H1 (cell line): ENCODE measurements at regions not wholly inside any gene's neighbourhood (a gene's known extent, or its start where the extent isn't known, plus 50 kb on each side); places are given as distances from the start of the nearest gene placed in this dataset.

Experiments used
- CTCF ChIA-PET: fragments of 300-600 bp; sonication (Branson Sonifier 250); formaldehyde crosslinking; loops from one replicate; lab custom pipeline; 2021; ENCODE audit not compliant: partially characterized antibody; lab: Charles Lee
- POLR2A ChIA-PET: fragments of 300-600 bp; sonication (Branson Sonifier 250); formaldehyde crosslinking; loops from one replicate; lab custom pipeline; 2021; ENCODE audit warnings: inconsistent platforms; ENCODE audit not compliant: partially characterized antibody; lab: Charles Lee
- DNase-seq, 2 experiments: peaks; one replicate each; pipeline versions ENCODE4 v3.0.0 to v3.0.0-alpha.2; 2010 to 2022; ENCODE audit warnings: low spot score in 2 of 2, low read depth in 1 of 2, mixed read lengths in 1 of 2
- FAIRE-seq: peaks from 2 replicates; lab custom pipeline; 2011; peaks lifted over from hg19 to GRCh38; lab: Jason Lieb, UNC
- H2AFZ ChIP-seq: 2 replicates; pipeline ENCODE4 v1.8.1; 2012; ENCODE audit warnings: low read length, inconsistent platforms
- H2AK5ac ChIP-seq: 2 replicates; pipeline ENCODE4 v1.6.1; 2013; ENCODE audit warnings: low read depth, low read length
- H2BK120ac ChIP-seq: replicated peaks from 2 replicates; pipeline ENCODE3; 2013; ENCODE audit warnings: low read depth, low read length, inconsistent platforms
- H2BK12ac ChIP-seq: 2 replicates; pipeline ENCODE4 v1.6.1; 2013; ENCODE audit warnings: low read depth, low read length
- H2BK15ac ChIP-seq: 2 replicates; pipeline ENCODE4 v1.6.1; 2013; ENCODE audit warnings: low read length
- H2BK20ac ChIP-seq: 2 replicates; pipeline ENCODE4 v1.6.1; 2013; ENCODE audit warnings: low read length
- H2BK5ac ChIP-seq: 2 replicates; pipeline ENCODE4 v1.6.1; 2013; ENCODE audit warnings: low read depth, low read length
- H3K14ac ChIP-seq: 2 replicates; pipeline ENCODE4 v1.6.1; 2013; ENCODE audit warnings: inconsistent platforms; ENCODE audit not compliant: insufficient read length
- H3K18ac ChIP-seq: 2 replicates; pipeline ENCODE4 v1.6.1; 2013; ENCODE audit warnings: low read length; ENCODE audit errors: extremely low read depth
- H3K23ac ChIP-seq: 2 replicates; pipeline ENCODE4 v1.6.1; 2013; ENCODE audit warnings: inconsistent platforms; ENCODE audit not compliant: insufficient read length
- H3K23me2 ChIP-seq: 2 replicates; pipeline ENCODE4 v1.6.1; 2013; ENCODE audit warnings: low read depth, low read length
- H3K27ac ChIP-seq: 2 replicates; pipeline ENCODE4 v1.6.1; 2011; ENCODE audit warnings: low read depth, low read length, inconsistent platforms
- H3K27me3 ChIP-seq, 4 experiments: replicated peaks in 1 of 4; 1 replicate in 1 of 4; 2 replicates in 3 of 4; pipeline versions ENCODE4 v1.6.1 to v1.8.1; 2011 to 2013; ENCODE audit warnings: low read length in 3 of 4, mild to moderate bottlenecking in 3 of 4, inconsistent platforms in 2 of 4, mixed read lengths in 2 of 4, moderate library complexity in 1 of 4; ENCODE audit not compliant: control insufficient read depth in 3 of 4, insufficient read depth in 3 of 4; ENCODE audit errors: extremely low read depth in 1 of 4
- H3K36me3 ChIP-seq, 4 experiments: 2 replicates each; pipeline versions ENCODE4 v1.6.1 to v1.8.1; 2011 to 2013; ENCODE audit warnings: mild to moderate bottlenecking in 4 of 4, low read length in 3 of 4, moderate library complexity in 2 of 4, control low read depth in 1 of 4, inconsistent platforms in 1 of 4; ENCODE audit not compliant: insufficient read depth in 4 of 4, control insufficient read depth in 2 of 4
- H3K4ac ChIP-seq: replicated peaks from 2 replicates; pipeline ENCODE3; 2013; ENCODE audit warnings: low read length, low read depth, mixed read lengths, inconsistent platforms; ENCODE audit not compliant: insufficient read length
- H3K4me1 ChIP-seq, 4 experiments: replicated peaks in 1 of 4; 1 replicate in 1 of 4; 2 replicates in 3 of 4; pipeline versions ENCODE4 v1.6.1 to v1.8.1; 2011 to 2013; ENCODE audit warnings: low read length in 3 of 4, inconsistent platforms in 2 of 4, mixed read lengths in 1 of 4; ENCODE audit not compliant: insufficient read depth in 4 of 4, control insufficient read depth in 3 of 4
- H3K4me2 ChIP-seq, 2 experiments: 2 replicates each; pipeline versions ENCODE4 v1.6.1 to v1.8.1; 2011 to 2013; ENCODE audit warnings: low read depth in 2 of 2, low read length in 2 of 2, control low read depth in 1 of 2, inconsistent platforms in 1 of 2, mild to moderate bottlenecking in 1 of 2; ENCODE audit not compliant: insufficient read depth in 1 of 2
- H3K4me3 ChIP-seq, 4 experiments: fragments of 200-600, 300-600 bp in 1 of 4; sonication (generic), shearing (Covaris generic), sonication (Bioruptor Twin) in 1 of 4; 2 replicates each; pipeline versions ENCODE4 v1.5.1 to v1.8.1; 2011 to 2016; ENCODE audit warnings: low read length in 4 of 4, low read depth in 3 of 4, control low read depth in 2 of 4, inconsistent platforms in 2 of 4, mild to moderate bottlenecking in 2 of 4, mixed read lengths in 1 of 4, moderate library complexity in 1 of 4; ENCODE audit not compliant: insufficient read depth in 2 of 4; ENCODE audit errors: extremely low read depth in 1 of 4
- H3K56ac ChIP-seq: replicated peaks from 2 replicates; pipeline ENCODE3; 2013; ENCODE audit warnings: low read depth, mild to moderate bottlenecking, mixed read lengths, low read length, inconsistent platforms; ENCODE audit not compliant: insufficient read length
- H3K79me1 ChIP-seq: 2 replicates; pipeline ENCODE4 v1.6.1; 2013; ENCODE audit warnings: low read depth, low read length, control low read depth
- H3K79me2 ChIP-seq, 2 experiments: 2 replicates each; pipeline versions ENCODE4 v1.6.1 to v1.8.1; 2012 to 2013; ENCODE audit warnings: low read length in 2 of 2, mild to moderate bottlenecking in 2 of 2, inconsistent platforms in 1 of 2; ENCODE audit not compliant: insufficient read depth in 2 of 2, control insufficient read depth in 1 of 2
- H3K9ac ChIP-seq, 4 experiments: replicated peaks in 1 of 4; 1 replicate in 1 of 4; 2 replicates in 3 of 4; pipeline versions ENCODE4 v1.6.1 to v1.8.1; 2011 to 2013; ENCODE audit warnings: low read depth in 3 of 4, low read length in 3 of 4, control low read depth in 2 of 4, mild to moderate bottlenecking in 2 of 4, moderate library complexity in 2 of 4, inconsistent platforms in 1 of 4; ENCODE audit errors: extremely low read depth in 1 of 4
- H3K9me3 ChIP-seq, 2 experiments: 2 replicates each; pipeline versions ENCODE4 v1.6.1 to v1.8.1; 2012 to 2013; ENCODE audit warnings: mild to moderate bottlenecking in 2 of 2, moderate library complexity in 2 of 2, control low read depth in 1 of 2, inconsistent platforms in 1 of 2, low read depth in 1 of 2, low read length in 1 of 2, mixed read lengths in 1 of 2; ENCODE audit not compliant: insufficient read depth in 2 of 2
- H4K20me1 ChIP-seq, 2 experiments: replicated peaks in 1 of 2; 2 replicates each; pipeline versions ENCODE3 to v1.8.1; 2011 to 2013; ENCODE audit warnings: inconsistent platforms in 2 of 2, low read length in 2 of 2, mild to moderate bottlenecking in 1 of 2; ENCODE audit not compliant: insufficient read depth in 2 of 2, control insufficient read depth in 1 of 2
- H4K5ac ChIP-seq: 2 replicates; pipeline ENCODE4 v1.6.1; 2013; ENCODE audit warnings: low read length, low read depth, mixed read lengths, inconsistent platforms; ENCODE audit not compliant: insufficient read length
- H4K8ac ChIP-seq: 2 replicates; pipeline ENCODE4 v1.8.0; 2013; ENCODE audit warnings: mild to moderate bottlenecking, moderate library complexity, low read length, inconsistent platforms; ENCODE audit not compliant: insufficient read depth; ENCODE audit errors: extremely low read depth
- H4K91ac ChIP-seq: replicated peaks from 2 replicates; pipeline ENCODE3; 2013; ENCODE audit warnings: low read length, mixed read lengths, inconsistent platforms; ENCODE audit not compliant: insufficient read length
- EP300 ChIP-seq, 2 experiments: IDR thresholded peaks; 1 replicate in 1 of 2; 2 replicates in 1 of 2; pipeline ENCODE4 v1.6.1; 2011 to 2012; ENCODE audit warnings: low read depth in 2 of 2, low read length in 2 of 2, mild to moderate bottlenecking in 2 of 2, borderline replicate concordance in 1 of 2, inconsistent platforms in 1 of 2, moderate library complexity in 1 of 2
- WGBS, 2 experiments: shearing (Covaris generic) in 1 of 2; methylation state at CpG; one replicate each; pipeline versions ENCODE4 v1.1.6 to v1.1.7; 2013 to 2015; ENCODE audit warnings: low lambda C conversion rate in 2 of 2, mixed read lengths in 2 of 2, inconsistent platforms in 1 of 2, low coverage in 1 of 2, missing lambda C conversion rate in 1 of 2; ENCODE audit not compliant: insufficient replicate concordance in 2 of 2, insufficient coverage in 1 of 2, insufficient read length in 1 of 2; ENCODE audit errors: extremely low coverage in 1 of 2, missing lambda C conversion rate in 1 of 2; 5-methylcytosine and 5-hydroxymethylcytosine counted together

DNA sequence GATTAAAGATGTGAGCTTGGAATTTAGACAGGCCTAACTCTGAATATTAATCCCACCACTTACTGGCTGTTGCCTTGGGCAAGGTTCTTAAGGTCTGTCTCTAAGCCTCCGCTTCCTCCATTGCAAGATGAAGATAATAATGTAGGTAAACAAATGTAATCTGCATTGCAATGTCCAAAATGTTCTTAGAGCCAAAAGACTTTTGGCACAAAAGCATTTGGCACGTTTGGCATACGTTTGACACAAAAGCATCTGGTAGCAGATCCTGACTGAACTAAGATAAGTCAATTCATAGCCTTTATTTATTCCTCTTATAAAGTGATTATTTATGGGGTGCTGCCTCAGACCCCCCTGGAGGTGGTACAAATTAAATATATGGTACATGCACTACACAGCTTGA, 229.9 kb upstream of the STXBP5 start:
- Histone ChIP-seq H3K23ac (no peak overlapping the region), H3K4me2 (no peak overlapping the region), H3K56ac (no peak overlapping the region), H3K27ac (no peak overlapping the region), H4K8ac (no peak overlapping the region), H3K18ac (no peak overlapping the region), H2BK15ac (no peak overlapping the region), H2BK5ac (no peak overlapping the region), H3K4ac (no peak overlapping the region), H3K23me2 (no peaks in the 10 kb centered on the region), H3K79me2 (no peaks in the 10 kb centered on the region), H3K79me1 (no peaks in the 10 kb centered on the region), H4K20me1 (no peaks in the 10 kb centered on the region), H3K14ac (no peak overlapping the region), H2AK5ac (no peak overlapping the region), H3K36me3 (no peaks in the 10 kb centered on the region), H3K4me3 (no peak overlapping the region), H4K91ac (no peak overlapping the region), H4K5ac (no peak overlapping the region), H3K9ac (no peak overlapping the region), H3K27me3 (no peaks in the 10 kb centered on the region), H2BK120ac (no peak overlapping the region), H2BK12ac (no peak overlapping the region), H3K4me1 (no peaks in the 10 kb centered on the region), H2BK20ac (no peak overlapping the region), H3K9me3 (no peaks in the 10 kb centered on the region), H2AFZ (no peak overlapping the region)
- ChIA-PET CTCF (interaction anchor here (0.6 to 1.3 kb wide), 2 partner anchors 31 to 191 kb away, joined by 3 to 4 read pairs; no protein-coding TSS in a partner anchor), POLR2A (no interaction called here)
- DNase-seq: no peak
- no peak for FAIRE-seq
- WGBS, 2 experiments: 90% methylated on average over 3 of the region's 3 CpGs; no CpG with 5 or more reads in 1 of the 2 experiments
- no peak for TF ChIP-seq EP300 (IDR thresholded peaks at IDR 0.05; ENCODE audit: borderline replicate concordance in 1 of 2, low read depth in 2 of 2, low read length in 2 of 2)
